Activated CD4-positive, alpha-beta T cell treated with anti-CD3 and anti-CD28 coated beads for 1 hour (primary cell): ENCODE measurements at regions not wholly inside any gene's neighbourhood (a gene's known extent, or its start where the extent isn't known, plus 50 kb on each side); places are given as distances from the start of the nearest gene placed in this dataset.

Source experiments
- DNase-seq: peaks from one replicate; pipeline ENCODE4 v3.0.0-alpha.2; 2020

- DNase-seq = no peak
Measured at GRCh38 chrX:20363275-20363674, 96.6 kb upstream of the RPS6KA3 start.

- DNase-seq = no peak
Measured at GRCh38 chrX:20362268-20363267, 95.9 kb upstream of the RPS6KA3 start.

GRCh38 chrX:20361890-20362262, 95.2 kb upstream of the RPS6KA3 start:
- DNase-seq = no peak

GRCh38 chrX:20361081-20361889, 94.6 kb upstream of the RPS6KA3 start:
- no peak for DNase-seq

GRCh38 chrX:20355187-20355586, 88.5 kb upstream of the RPS6KA3 start:
- no peak for DNase-seq

GRCh38 chrX:20354505-20354904, 87.8 kb upstream of the RPS6KA3 start:
- DNase-seq = no peak

GRCh38 chrX:20352935-20353336, 86.2 kb upstream of the RPS6KA3 start:
- no peak for DNase-seq

GRCh38 chrX:20352504-20352903, 85.8 kb upstream of the RPS6KA3 start:
- DNase-seq = no peak

- DNase-seq = no peak
Measured at GRCh38 chrX:20350596-20350995, 83.9 kb upstream of the RPS6KA3 start.

GRCh38 chrX:20348139-20348538, 81.4 kb upstream of the RPS6KA3 start:
- no peak for DNase-seq

GRCh38 chrX:20347481-20347880, 80.8 kb upstream of the RPS6KA3 start:
- DNase-seq = no peak

GRCh38 chrX:20333672-20334071, 67.0 kb upstream of the RPS6KA3 start:
- no peak for DNase-seq

GRCh38 chrX:20330545-20330944, 63.8 kb upstream of the RPS6KA3 start:
- DNase-seq = no peak

GRCh38 chrX:20329435-20329834, 62.7 kb upstream of the RPS6KA3 start:
- DNase-seq = no peak

GRCh38 chrX:20325786-20326388, 59.2 kb upstream of the RPS6KA3 start:
- no peak for DNase-seq

GRCh38 chrX:20322887-20323286, 56.2 kb upstream of the RPS6KA3 start:
- DNase-seq = no peak

GRCh38 chrX:20320461-20321159, 53.9 kb upstream of the RPS6KA3 start:
- DNase-seq = no peak

GRCh38 chrX:20319054-20319453, 52.3 kb upstream of the RPS6KA3 start:
- DNase-seq = no peak

GRCh38 chrX:20317873-20318272, 51.2 kb upstream of the RPS6KA3 start:
- no peak for DNase-seq
